GM19395 (cell line): ENCODE measurements at regions not wholly inside any gene's neighbourhood (a gene's known extent, or its start where the extent isn't known, plus 50 kb on each side); places are given as distances from the start of the nearest gene placed in this dataset.
"Not testable (repeated sequence)": the region's sequence is repeated elsewhere in the genome, so short reads cannot be mapped to it uniquely, and the experiment has no call there.

Experiments
- ATAC-seq: cut with Tn5 transposase; IDR thresholded peaks from one replicate; pipeline ENCODE4 v1.9.1; 2021; ENCODE audit warnings: mild to moderate bottlenecking, moderate library complexity; ENCODE audit not compliant: unreplicated experiment

- no peak for ATAC-seq
These were observed 76.4 kb downstream of the PHAX start for GRCh38 chr5:126677121-126677520.

- peak; percentile 79 for ATAC-seq
These were observed 79.6 kb downstream of the PHAX start for GRCh38 chr5:126680191-126680817.

DNA sequence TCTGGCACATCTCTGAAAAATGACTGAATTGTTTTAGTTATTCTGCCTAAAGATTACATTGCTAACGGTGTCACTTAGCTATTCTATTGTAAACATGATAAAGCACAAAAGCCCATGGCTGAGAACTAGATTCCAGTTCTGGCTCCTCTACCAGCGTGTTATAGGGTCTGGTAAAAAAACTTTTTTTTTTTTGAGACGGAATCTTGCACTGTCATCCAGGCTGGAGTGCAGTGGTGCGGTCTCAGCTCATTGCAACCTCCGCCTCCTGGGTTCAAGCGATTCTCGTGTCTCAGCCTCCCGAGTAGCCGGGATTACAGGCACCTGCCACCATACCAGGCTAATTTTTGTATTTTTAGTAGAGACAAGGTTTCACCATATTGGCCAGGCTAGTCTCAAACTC lies 80.6 kb downstream of the PHAX start:
- ATAC-seq: not testable (repeated sequence)

GRCh38 chr5:126681970-126682369 lies 81.2 kb downstream of the PHAX start:
- ATAC-seq: no peak

DNA sequence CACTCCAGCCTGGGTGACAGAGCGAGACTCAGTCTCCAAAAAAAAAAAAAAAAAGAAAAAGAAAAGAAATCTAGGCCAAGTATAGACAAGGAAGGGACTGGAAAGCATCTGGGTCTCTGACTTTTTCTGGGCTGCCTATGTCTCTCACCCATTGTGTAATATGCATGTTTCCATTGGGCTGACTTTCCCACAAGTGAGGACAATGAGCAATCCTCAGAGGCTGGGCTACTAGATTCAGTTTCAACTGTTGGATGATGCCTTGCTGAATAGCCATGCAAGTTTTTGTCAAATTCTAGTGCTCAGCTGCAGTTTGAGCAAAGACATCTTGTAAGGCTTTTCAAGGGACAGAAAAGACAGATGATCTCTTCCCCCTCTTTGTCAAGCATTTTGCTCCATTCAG lies 82.1 kb downstream of the PHAX start:
- ATAC-seq: no peak

GRCh38 chr5:126683912-126684311 lies 83.2 kb downstream of the PHAX start:
- ATAC-seq: no peak

DNA sequence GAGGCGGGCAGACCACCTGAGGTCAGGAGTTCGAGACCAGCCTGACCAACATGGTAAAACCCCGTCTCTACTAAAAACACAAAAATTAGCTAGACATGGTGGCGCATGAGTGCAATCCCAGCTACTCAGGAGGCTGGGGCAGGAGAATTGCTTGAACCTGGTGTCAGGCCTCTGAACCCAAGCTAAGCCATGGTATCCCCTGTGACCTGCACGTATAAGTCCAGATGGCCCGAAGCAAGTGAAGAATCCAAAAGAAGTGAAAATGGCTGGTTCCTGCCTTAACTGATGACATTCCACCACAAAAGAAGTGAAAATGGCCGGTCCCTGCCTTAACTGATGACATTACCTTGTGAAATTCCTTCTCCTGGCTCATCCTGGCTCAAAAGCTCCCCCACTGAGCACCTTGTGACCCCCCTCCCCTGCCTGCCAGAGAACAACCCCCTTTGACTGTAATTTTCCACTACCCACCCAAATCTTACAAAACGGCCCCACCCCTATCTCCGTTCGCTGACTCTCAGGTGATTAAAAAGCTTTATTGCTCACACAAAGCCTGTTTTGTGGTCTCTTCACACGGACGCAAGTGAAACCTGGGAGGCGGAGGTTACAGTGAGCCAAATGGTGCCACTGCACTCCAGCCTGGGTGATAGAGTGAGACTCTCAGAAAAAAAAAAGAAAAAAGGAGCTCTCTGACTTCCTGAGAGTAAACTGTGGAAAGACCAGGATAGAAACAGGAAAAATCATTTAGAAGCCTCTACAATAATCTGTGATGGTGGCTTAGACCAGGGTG lies 84.1 kb downstream of the PHAX start:
- ATAC-seq: not testable (repeated sequence)

DNA sequence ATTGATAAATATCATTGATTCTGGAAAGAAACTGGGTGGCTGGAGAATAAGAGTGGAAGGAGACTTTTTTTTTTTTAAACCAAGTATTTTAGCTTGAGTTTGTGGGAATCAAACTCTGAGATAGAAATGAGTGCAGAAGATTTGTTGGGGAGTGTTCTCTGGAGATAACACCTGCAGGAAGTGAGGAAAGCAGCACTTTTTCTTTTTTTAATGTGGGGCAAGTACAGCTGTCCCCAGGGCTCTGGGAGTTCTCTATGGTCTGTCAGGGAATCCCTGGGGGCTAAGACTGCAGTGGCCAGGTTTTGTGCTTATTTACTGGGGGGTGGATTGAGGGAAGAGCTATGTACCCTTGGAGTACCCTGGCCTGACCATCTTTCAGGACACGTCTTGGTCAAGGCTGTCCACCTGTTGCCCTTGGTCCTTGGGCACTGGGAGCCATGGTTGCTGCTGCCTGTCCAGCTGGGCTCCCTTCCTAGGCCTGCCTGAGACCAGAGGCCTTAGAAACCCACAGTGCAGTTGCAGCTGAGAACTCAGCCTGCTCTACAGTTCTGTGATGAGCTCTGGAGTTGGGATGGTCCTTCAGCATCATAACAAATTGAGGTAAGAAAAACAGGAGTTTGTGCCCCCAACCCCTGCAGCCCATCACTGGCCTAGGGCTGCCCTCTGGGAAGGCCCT lies 85.8 kb downstream of the PHAX start:
- peak; percentile 79 for ATAC-seq

- ATAC-seq: no peak
These were observed 84.0 kb upstream of the LMNB1 start for GRCh38 chr5:126692971-126693370.

- no peak for ATAC-seq
These were observed 83.1 kb upstream of the LMNB1 start for GRCh38 chr5:126693806-126694205.

GRCh38 chr5:126694403-126694802 lies 82.5 kb upstream of the LMNB1 start:
- no peak for ATAC-seq

GRCh38 chr5:126695091-126695490 lies 81.8 kb upstream of the LMNB1 start:
- no peak for ATAC-seq

DNA sequence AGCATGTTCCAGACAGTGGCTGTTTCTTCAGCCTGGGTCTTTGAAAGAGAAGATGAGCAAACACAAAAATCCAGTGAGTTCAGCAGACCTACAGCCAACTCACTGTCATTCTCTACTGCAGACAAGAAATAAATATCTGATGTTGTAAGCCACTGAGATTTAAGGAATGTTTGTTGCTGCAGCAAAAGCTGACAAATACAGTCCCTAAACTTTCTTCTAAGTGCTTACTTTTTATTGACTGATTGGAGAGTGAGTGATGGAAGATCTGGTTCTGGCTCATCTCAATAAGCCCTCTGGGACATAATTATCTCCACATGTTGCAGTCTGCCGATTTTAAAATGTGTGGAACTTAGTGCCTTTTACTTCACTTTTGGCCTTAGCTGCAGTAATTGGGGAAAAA lies 69.9 kb upstream of the LMNB1 start:
- ATAC-seq: no peak

GRCh38 chr5:126715765-126716164 lies 61.2 kb upstream of the LMNB1 start:
- no peak for ATAC-seq

- no peak for ATAC-seq
These were observed 60.1 kb upstream of the LMNB1 start for GRCh38 chr5:126716861-126717260.

- no peak for ATAC-seq
These were observed 58.6 kb upstream of the LMNB1 start for GRCh38 chr5:126718236-126718868.

DNA sequence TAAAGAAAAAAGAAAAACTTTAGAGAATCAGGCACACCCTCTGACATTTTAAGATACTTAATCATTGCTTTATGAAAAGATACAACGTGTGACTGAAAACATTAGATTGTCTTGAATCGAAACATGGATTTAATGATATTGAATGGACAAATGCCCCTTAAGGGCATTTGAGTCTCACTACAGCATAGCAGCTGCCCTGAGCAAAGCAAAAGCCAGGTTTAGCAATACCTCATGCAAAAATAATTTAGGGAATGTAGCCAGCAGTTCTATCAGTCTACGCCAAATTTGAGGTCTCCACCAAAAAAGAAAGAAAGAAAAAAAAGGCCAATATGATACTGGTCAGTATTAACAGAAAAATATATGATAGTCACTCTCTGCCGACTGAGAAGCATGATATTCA lies 56.6 kb upstream of the LMNB1 start:
- ATAC-seq: no peak

GRCh38 chr5:126723643-126724042 lies 53.3 kb upstream of the LMNB1 start:
- no peak for ATAC-seq
